ENCODE measurements at regions not wholly inside any gene's neighbourhood (a gene's known extent, or its start where the extent isn't known, plus 50 kb on each side); places are given as distances from the start of the nearest gene placed in this dataset.

DNA sequence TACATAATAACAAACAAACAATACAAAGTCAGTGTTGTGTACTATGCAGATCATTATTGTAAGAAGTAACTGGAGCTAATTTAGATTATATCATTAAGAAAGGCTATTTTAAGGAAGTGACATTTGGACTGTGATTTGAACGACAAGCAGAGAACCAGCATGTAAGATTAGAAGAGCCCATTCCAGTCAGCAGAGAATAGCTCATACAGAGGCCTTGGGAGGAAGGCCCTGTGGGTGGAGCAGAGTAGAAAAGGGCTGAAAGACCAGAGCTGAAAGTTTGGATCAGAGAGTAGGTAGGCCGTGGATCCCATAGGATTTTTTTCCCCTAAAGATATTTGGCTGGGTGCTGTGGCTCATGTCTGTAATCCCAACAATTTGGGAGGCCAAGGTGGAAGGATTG lies 190.1 kb downstream of the OMA1 start:
- DNase-seq (ENCODE audit: low read depth) = no peak
- no peak overlapping the region for H3K4me3 ChIP-seq (ENCODE audit: low read length)
- TF ChIP-seq, protein P1, sequence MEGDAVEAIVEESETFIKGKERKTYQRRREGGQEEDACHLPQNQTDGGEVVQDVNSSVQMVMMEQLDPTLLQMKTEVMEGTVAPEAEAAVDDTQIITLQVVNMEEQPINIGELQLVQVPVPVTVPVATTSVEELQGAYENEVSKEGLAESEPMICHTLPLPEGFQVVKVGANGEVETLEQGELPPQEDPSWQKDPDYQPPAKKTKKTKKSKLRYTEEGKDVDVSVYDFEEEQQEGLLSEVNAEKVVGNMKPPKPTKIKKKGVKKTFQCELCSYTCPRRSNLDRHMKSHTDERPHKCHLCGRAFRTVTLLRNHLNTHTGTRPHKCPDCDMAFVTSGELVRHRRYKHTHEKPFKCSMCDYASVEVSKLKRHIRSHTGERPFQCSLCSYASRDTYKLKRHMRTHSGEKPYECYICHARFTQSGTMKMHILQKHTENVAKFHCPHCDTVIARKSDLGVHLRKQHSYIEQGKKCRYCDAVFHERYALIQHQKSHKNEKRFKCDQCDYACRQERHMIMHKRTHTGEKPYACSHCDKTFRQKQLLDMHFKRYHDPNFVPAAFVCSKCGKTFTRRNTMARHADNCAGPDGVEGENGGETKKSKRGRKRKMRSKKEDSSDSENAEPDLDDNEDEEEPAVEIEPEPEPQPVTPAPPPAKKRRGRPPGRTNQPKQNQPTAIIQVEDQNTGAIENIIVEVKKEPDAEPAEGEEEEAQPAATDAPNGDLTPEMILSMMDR (conservative IDR thresholded peaks at IDR 0.05; ENCODE audit: low read length) = no peak

DNA sequence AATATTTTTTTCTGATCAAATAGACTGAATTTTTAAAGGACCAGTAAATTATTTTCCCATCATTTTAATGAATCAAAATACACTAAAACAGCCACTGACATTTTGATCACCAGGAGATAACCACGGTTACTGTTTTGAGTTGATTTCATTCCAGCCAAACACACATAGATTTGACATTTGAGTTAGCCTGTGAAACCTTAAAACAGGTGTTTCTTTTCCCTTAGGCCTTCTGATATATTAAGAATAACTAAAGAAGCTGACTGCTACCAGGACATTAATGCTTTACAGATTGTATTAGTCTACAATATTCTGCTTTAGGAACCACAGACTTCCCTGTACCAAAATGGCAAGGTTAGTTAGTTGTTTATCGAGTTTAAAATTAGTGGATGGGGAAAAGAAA lies 193.4 kb downstream of the OMA1 start:
- H3K4me3 ChIP-seq (ENCODE audit: low read length) = no peak overlapping the region
- TF ChIP-seq, protein P1 (conservative IDR thresholded peaks at IDR 0.05; ENCODE audit: low read length) = no peak
- no peak for DNase-seq (ENCODE audit: low read depth)

DNA sequence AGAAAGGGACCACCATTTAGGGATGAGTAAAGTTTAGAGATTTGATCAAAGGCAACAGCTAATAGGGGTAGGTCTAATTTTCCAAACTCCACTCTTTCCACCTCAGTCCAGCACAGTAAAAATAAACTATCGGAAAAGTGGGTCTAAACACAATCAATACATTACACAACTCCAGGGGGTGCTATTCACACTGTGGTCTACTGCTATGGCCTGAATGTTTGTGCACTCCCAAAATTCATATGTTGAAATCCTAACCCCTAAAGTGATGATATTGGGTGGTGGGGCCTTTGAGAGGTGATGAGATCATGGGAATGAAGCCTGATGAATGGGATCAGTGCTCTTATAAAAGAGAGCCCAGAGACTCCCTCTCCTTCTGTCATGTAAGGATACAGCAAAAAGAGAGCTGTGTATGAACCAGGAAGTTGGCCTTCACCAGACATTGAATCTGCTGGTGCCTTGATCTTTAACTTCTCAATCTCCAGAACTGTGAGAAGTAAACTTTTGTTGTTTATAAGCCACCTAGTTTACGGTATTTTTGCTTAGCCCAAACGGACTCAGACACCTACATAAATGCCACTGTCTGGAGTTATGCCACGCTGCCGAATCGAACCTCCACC lies 193.9 kb downstream of the OMA1 start:
- no peak overlapping the region for H3K4me3 ChIP-seq (ENCODE audit: low read length)
- TF ChIP-seq, protein P1 (conservative IDR thresholded peaks at IDR 0.05; ENCODE audit: low read length) = no peak
- no peak for DNase-seq (ENCODE audit: low read depth)

DNA sequence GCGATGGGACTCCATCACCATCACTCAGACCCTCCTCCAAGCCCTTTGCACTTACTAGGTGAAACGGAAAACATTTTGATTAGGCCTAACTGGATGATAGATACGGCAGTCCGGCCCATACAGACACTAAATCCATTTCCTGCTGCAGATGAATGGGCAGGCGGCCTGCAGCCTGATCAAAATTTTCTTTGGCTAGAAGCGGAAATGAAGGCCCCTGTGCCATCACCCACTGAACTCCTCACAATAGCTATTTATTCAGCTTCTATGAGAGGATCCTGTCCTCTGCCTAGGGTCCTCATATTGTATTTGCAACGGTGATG lies 200.5 kb downstream of the OMA1 start:
- H3K4me3 ChIP-seq (ENCODE audit: low read length) = no peak overlapping the region
- DNase-seq (ENCODE audit: low read depth) = no peak
- TF ChIP-seq, protein P1 (conservative IDR thresholded peaks at IDR 0.05; ENCODE audit: low read length) = no peak

DNA sequence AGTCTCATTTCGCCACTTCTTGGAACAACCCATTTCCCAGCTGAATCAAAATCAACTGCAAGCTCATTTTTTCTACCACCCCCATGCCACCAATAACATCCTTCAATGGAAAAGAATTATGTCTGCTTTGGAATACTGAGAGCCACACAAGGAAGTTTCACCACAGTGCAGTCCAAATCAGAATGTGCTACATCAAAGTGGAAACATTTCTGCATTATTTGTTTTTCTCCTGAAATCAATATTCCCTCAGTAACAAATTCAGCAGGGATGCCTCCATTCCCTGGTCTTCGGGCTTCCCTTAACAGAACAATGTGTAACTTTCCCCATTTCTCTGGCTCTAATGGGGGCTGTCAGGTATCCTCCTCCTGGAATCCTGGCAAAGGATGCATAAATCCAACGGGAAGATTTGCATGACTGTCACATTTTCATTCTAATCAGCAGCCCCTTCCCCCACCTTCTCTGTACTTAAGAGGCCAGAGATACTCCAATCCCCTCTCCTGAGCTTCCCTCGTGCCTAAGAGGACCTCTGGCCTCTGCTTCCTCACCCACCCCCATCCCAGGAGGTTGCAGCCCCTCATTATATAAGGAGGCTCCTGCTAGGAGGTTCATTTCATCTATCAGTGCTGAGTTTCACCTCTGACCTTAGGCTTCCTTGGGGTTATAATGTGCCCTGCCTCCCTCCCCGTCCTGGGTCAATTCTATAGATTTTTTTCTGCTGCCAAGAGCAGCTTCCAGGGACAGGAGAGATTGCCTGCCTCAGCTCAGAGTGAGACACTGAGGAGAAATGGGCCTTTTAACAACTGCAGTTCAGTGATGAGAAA lies 201.1 kb downstream of the OMA1 start:
- TF ChIP-seq, protein P1 (conservative IDR thresholded peaks at IDR 0.05; ENCODE audit: low read length) = no peak
- DNase-seq (ENCODE audit: low read depth) = no peak
- H3K4me3 ChIP-seq (ENCODE audit: low read length) = no peak overlapping the region

DNA sequence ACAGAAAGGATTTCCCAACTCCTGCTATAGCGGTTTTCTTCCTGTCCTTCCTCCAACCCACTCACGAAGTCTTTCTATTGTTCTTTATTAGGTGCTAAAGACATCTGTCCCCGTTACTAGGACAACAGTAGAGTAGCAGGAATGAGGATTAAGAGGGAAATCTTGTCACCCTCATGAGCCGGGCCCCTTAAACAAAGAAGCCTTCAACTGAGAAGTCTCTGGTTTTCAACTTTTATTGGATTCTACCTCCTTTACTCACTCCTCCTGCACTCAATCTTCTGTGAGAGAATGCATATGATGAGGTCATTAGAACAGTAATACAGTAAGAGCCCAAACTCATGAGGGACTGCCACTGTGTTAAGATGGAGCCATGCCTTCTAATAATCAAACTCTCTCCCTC lies 206.3 kb downstream of the OMA1 start:
- no peak for DNase-seq (ENCODE audit: low read depth)
- TF ChIP-seq, protein P1 (conservative IDR thresholded peaks at IDR 0.05; ENCODE audit: low read length) = no peak
- no peak overlapping the region for H3K4me3 ChIP-seq (ENCODE audit: low read length)

DNA sequence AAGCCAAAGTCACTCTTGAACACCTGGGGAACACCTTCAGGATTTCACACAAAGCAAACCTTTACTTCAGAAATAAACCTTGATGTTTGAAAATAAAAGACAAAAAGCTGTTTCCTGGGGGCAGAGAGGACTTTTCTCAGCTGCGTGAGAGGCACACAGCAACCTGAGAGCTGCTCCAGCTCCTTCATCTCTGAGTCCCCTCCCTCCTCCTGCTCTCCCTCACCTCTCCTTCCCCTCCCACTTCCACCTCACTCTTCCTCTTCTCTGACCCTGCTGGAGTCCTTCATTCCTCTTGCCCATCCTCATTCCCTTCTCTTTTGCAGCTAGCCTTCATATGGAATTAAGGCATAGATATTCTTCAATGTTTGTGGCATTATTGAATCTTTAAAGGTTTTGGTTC lies 208.4 kb downstream of the OMA1 start:
- no peak for DNase-seq (ENCODE audit: low read depth)
- TF ChIP-seq, protein P1 (conservative IDR thresholded peaks at IDR 0.05; ENCODE audit: low read length) = no peak
- no peak overlapping the region for H3K4me3 ChIP-seq (ENCODE audit: low read length)
